Upper lobe of right lung (tissue), 1 donor: ENCODE measurements at regions not wholly inside any gene's neighbourhood (a gene's known extent, or its start where the extent isn't known, plus 50 kb on each side); places are given as distances from the start of the nearest gene placed in this dataset.

ENCODE experiments used
- ATAC-seq: fragments of 200-7000 bp; cut with Tn5 transposase; one replicate; pipeline ENCODE4 v1.9.1; 2020; ENCODE audit warnings: mild to moderate bottlenecking, moderate library complexity
- DNase-seq: peaks from one replicate; pipeline ENCODE4 v3.0.0-alpha.2; 2020
- H3K27ac ChIP-seq: fragments of 200-600 bp; one replicate; pipeline ENCODE4 v1.8.0; 2022
- H3K27me3 ChIP-seq: fragments of 200-600 bp; one replicate; pipeline ENCODE4 v1.8.0; 2022; ENCODE audit warnings: mild to moderate bottlenecking
- H3K36me3 ChIP-seq: fragments of 200-600 bp; one replicate; pipeline ENCODE4 v1.8.0; 2022
- H3K4me1 ChIP-seq: fragments of 200-600 bp; one replicate; pipeline ENCODE4 v1.8.0; 2022
- H3K4me3 ChIP-seq: fragments of 200-600 bp; one replicate; pipeline ENCODE4 v1.8.0; 2022; ENCODE audit warnings: mild to moderate bottlenecking
- H3K9me3 ChIP-seq: fragments of 200-600 bp; one replicate; pipeline ENCODE4 v1.8.0; 2022
- intact Hi-C: fragments of 100-400 bp; cut with DNase I; formaldehyde crosslinking; loops from one replicate; pipeline ENCODE4 v1.11.0; 2022
- TF ChIP-seq, protein P1 (sequence below): fragments of 200-600 bp; IDR thresholded peaks from one replicate; pipeline ENCODE4 v1.8.0; 2022; ENCODE audit warnings: antibody characterized with exemption
- donor health status: DM: no; HTN: yes; CAD: no; lungs with severe emphysema.

DNA sequence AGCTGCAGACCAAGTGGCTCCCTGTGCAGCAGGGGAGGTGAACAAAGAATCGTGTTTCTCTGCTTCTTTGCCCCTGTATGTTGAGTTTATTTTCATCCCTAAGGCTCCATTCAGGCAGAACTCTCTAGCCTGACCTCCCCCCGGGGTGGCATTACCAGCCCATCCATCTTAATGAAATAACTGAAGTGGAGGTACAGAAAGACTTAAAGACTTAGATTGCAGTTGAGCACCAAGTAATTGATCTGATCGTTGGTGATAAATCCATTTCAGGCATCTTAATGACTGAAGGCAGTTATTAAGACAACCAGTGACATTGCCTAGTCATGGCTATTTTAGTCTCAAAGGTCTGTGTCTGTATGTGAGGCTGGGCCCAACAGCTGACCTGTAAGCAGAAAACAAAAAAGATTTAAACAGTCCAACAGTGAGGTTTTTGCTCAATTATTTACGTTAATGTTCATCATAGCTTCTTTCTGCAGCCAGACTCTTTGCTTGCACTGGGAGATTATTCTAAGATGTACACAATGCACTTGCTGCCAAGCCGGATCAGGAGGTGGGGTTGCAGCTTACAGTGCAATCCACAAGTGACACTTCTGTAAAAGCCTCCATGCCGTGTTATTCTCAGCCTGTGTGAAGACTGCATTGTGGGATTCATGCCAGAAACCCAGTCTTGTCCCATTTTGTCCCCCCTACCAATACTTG lies 363.0 kb upstream of the DUSP10 start:
- no peak overlapping the region for H3K27ac ChIP-seq
- no peaks in the 10 kb centered on the region for H3K36me3 ChIP-seq
- no peak overlapping the region for H3K4me3 ChIP-seq
- intact Hi-C loops, result no loop called here
- DNase-seq, result no peak
- H3K9me3 ChIP-seq, result no peaks in the 10 kb centered on the region
- no peaks in the 10 kb centered on the region for H3K4me1 ChIP-seq
- H3K27me3 ChIP-seq, result no peaks in the 10 kb centered on the region
- no peak for ATAC-seq
- TF ChIP-seq, protein P1, sequence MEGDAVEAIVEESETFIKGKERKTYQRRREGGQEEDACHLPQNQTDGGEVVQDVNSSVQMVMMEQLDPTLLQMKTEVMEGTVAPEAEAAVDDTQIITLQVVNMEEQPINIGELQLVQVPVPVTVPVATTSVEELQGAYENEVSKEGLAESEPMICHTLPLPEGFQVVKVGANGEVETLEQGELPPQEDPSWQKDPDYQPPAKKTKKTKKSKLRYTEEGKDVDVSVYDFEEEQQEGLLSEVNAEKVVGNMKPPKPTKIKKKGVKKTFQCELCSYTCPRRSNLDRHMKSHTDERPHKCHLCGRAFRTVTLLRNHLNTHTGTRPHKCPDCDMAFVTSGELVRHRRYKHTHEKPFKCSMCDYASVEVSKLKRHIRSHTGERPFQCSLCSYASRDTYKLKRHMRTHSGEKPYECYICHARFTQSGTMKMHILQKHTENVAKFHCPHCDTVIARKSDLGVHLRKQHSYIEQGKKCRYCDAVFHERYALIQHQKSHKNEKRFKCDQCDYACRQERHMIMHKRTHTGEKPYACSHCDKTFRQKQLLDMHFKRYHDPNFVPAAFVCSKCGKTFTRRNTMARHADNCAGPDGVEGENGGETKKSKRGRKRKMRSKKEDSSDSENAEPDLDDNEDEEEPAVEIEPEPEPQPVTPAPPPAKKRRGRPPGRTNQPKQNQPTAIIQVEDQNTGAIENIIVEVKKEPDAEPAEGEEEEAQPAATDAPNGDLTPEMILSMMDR, result no peak

DNA sequence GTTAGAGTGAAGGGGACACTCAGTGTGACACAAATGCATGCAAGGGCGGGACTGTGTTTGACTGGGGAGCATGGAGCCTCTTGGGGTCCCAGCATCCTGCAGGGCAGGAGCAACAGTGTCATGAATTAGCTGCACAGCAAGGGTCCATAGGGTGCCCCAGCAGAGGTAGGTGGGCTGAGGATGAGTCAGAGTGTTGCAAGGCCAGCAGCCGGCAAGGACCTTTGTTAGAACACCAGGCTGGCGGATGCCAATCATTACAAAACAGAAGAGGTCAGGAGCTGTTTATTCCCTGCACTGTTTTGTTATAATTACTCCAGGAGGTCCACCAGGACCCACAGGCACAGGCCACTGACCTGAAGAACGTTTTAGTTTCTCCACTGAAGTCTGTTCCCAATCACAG lies 362.2 kb upstream of the DUSP10 start:
- Histone ChIP-seq H3K4me1 (no peaks in the 10 kb centered on the region), H3K27me3 (no peaks in the 10 kb centered on the region), H3K36me3 (no peaks in the 10 kb centered on the region), H3K4me3 (no peak overlapping the region), H3K9me3 (no peaks in the 10 kb centered on the region), H3K27ac (no peak overlapping the region)
- ATAC-seq, result no peak
- TF ChIP-seq, protein P1, result no peak
- intact Hi-C loops, result no loop called here
- DNase-seq, result no peak

DNA sequence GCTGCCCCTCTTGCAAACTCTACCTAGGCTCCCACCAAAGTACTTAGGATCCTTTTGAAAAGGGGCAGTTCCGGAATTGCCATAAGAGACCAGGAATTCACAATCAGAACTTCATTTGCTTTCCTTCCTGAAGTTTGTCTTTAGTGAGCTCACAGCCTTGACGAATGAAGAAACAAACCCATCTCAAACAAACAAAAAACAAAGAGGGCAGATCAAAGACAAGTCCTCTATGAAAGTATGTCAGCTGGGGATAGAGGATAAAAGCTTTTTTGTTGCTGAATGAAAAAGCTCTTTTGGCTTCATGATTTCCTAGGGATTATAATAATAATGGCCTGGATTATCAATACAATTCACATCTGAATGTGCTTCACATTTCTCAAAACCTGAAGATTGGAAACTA lies 357.9 kb upstream of the DUSP10 start:
- H3K27ac ChIP-seq, result no peak overlapping the region
- H3K9me3 ChIP-seq, result no peaks in the 10 kb centered on the region
- DNase-seq (no peak), ATAC-seq (no peak)
- intact Hi-C loops, result no loop called here
- TF ChIP-seq, protein P1, result no peak
- H3K4me1 ChIP-seq, result no peaks in the 10 kb centered on the region
- H3K4me3 ChIP-seq, result no peak overlapping the region
- no peaks in the 10 kb centered on the region for H3K27me3 ChIP-seq
- H3K36me3 ChIP-seq, result no peaks in the 10 kb centered on the region

DNA sequence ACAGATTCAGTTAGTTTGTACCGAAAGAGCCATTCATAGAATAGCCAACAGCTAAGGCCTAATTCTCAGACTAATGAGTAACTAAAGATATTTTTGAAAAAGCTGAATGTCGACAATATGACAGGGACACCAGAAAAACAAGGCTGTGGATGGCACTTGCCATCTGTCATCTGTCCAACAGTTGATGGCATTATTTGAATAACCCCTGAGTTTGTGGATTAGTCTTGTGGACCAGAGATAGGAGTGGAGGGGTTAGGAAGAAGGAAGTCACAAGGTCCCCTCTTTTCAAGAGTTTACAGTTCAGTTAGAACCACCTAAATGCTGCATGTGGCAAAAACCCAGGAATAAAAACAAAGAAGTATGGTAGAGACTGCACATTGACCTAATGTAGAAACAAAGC lies 356.5 kb upstream of the DUSP10 start:
- no peaks in the 10 kb centered on the region for H3K4me1 ChIP-seq
- H3K27ac ChIP-seq, result no peak overlapping the region
- H3K36me3 ChIP-seq, result no peaks in the 10 kb centered on the region
- intact Hi-C loops, result no loop called here
- no peaks in the 10 kb centered on the region for H3K9me3 ChIP-seq
- ATAC-seq (no peak), DNase-seq (no peak)
- no peaks in the 10 kb centered on the region for H3K27me3 ChIP-seq
- H3K4me3 ChIP-seq, result no peak overlapping the region
- TF ChIP-seq, protein P1, result no peak

DNA sequence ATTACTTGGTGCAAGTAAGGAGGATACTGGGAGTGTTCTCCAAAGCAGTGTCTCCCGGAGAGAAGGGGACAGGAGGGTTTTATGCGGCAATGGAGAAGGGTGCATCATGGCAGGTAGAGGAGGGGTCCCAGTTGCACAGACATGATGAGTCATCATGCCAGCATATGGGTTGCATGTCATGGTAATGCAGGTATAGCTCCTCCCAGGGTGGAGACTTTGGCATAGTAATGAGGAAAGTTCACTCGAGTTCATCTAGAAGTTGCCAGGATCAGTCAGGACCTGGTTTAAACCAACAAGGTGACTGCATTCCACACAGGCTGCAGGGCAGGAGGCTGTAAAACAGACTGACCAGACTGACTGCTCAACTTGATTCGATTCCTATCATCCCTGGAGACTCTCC lies 355.7 kb upstream of the DUSP10 start:
- H3K27ac ChIP-seq, result no peak overlapping the region
- ATAC-seq, result no peak
- intact Hi-C loops, result no loop called here

More for the DNA sequence above, 355.7 kb upstream of the DUSP10 start:
- no peaks in the 10 kb centered on the region for H3K4me1 ChIP-seq
- H3K9me3 ChIP-seq, result no peaks in the 10 kb centered on the region
- no peaks in the 10 kb centered on the region for H3K27me3 ChIP-seq
- H3K36me3 ChIP-seq, result no peaks in the 10 kb centered on the region
- no peak for DNase-seq
- TF ChIP-seq, protein P1, result no peak
- H3K4me3 ChIP-seq, result no peak overlapping the region
